GM19351 (cell line): ENCODE measurements at regions not wholly inside any gene's neighbourhood (a gene's known extent, or its start where the extent isn't known, plus 50 kb on each side); places are given as distances from the start of the nearest gene placed in this dataset.

ENCODE experiments used
- ATAC-seq: cut with Tn5 transposase; IDR thresholded peaks from one replicate; pipeline ENCODE4 v1.9.1; 2021; ENCODE audit warnings: mild to moderate bottlenecking, moderate library complexity; ENCODE audit not compliant: unreplicated experiment

DNA sequence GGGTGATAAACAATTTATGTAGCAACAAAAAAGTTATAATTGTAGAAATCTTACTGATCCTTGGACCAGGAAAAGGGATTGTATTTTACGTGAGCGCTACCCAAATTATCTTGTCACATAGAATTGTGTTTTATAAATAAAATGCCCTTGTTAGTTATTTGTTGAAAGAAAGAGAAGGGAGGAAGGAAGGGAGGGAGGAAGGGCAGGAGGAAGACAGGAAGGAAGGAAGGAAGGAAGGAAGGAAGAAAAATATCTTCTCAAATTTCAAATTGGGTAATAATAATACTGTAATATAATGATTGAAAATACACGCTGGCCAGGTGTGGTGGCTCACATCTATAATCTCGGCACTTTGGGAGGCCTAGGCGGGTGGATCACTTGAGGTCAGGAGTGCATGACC lies 206.2 kb upstream of the TLL1 start:
- no peak for ATAC-seq

DNA sequence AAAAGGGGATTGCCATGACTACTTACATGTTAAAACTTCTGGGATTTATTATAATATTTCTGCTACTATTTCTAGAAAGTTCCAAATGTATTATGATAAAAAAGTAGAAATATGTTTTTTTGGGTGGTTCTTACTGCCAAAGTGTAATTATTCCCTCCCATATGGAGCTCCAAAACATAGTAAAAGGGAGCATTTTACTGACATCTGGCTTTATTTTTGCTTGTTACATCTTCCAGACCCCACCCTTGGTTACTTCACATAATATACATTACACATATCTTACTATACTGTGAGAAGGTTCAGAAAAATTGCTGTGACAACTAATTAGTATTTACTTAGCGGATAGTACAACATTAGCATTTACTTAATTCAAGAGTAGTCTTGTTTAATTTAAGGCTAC lies 205.1 kb upstream of the TLL1 start:
- no peak for ATAC-seq

GRCh38 chr4:165668694-165669093 lies 204.3 kb upstream of the TLL1 start:
- ATAC-seq, result no peak

- no peak for ATAC-seq
These were observed 196.0 kb upstream of the TLL1 start for GRCh38 chr4:165677081-165677480.

GRCh38 chr4:165678236-165678935 lies 194.7 kb upstream of the TLL1 start:
- ATAC-seq, result no peak

DNA sequence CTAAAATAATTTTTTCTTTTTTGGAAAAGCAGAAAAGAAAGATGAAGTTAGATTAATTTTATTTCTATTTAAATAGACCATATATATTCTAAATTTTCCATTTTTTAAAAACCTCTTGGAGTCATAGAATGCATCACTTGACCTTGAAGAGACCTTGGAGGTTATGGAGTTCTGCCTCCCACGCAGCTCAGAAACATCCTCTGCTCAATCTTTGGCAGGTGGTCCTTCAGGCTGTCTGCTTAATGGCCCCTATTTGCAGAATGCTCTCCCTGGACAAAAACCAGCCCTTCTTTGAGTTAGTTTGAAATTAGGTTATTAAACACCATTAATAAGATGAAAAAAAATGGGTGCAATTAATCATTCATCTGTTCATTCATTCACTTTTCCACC lies 194.1 kb upstream of the TLL1 start:
- ATAC-seq, result no peak

DNA sequence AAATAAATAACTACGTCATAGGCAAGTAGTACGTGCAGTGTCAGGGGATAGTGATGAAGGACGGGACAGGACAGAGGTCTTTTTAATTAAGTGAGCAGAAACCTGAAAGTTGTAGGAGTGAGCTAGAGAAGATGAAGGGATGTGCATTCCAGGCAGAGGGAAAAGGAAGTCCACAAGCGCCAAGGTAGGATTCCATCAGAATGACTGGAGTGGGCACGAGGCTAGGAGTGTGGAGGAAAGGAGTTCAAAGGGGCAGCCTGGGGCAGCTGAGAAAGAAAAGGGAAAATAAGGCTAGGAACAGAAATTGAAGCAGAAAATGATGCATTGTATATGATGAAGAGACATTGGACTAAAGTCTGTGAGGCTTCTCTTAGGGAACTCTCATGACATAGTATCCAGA lies 192.2 kb upstream of the TLL1 start:
- no peak for ATAC-seq

GRCh38 chr4:165682611-165683010 lies 190.4 kb upstream of the TLL1 start:
- no peak for ATAC-seq

GRCh38 chr4:165684177-165684805 lies 188.7 kb upstream of the TLL1 start:
- ATAC-seq, result no peak

DNA sequence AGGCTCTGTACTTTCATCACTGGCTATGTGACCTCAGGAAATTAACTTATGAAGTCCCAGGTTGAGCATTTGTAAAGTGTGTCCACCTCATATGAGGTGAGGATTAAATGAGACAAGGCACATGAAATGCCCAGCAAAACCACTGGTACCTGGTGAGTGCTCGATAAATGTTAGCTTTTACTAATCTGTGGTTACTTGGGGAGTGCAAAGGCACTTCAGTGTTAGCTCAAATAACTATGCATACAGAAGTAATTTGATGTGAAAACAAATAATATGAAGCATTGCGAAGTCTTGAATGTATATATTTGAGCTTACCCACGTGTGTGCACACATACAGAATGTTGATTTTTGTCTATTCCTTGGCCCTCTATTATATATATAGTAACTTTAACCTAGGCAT lies 186.3 kb upstream of the TLL1 start:
- ATAC-seq, result no peak

DNA sequence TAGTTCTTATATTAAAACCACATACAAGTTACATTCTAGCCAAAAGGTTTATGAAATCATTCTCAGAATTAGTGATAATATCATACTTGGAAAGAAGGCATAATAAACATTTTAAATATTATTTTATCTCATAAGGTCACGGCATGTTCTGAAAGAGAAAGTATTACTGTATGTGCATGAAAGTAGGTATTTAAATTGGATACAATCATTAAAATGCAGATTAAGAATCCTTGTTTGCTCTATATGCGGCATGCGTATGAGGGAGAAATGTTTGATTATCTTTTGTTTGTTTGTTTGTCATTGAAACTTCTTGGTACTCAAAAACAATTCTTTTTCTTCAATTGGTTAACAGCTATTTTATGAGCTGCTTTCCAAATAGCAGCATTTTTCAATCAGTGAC lies 183.9 kb upstream of the TLL1 start:
- no peak for ATAC-seq

DNA sequence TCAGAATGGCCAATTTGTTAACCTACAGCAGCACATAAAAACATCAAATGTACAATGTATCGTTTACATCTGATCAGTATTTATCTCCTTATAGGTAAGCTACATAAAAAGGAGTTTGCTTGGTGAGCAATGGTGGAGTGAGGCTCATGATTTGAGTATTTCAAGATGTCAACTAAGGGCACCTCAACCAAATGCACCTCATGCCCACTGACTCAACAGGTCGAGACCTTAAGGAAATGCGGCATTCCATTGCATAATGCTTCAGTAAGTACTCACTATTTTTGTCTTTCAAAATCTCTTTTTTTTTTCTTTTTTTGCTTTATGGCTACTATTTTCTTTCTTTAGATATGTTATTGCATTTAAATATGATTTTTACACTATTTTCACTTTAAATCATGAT lies 181.0 kb upstream of the TLL1 start:
- ATAC-seq, result no peak

- no peak for ATAC-seq
These were observed 174.8 kb upstream of the TLL1 start for GRCh38 chr4:165698272-165698671.

DNA sequence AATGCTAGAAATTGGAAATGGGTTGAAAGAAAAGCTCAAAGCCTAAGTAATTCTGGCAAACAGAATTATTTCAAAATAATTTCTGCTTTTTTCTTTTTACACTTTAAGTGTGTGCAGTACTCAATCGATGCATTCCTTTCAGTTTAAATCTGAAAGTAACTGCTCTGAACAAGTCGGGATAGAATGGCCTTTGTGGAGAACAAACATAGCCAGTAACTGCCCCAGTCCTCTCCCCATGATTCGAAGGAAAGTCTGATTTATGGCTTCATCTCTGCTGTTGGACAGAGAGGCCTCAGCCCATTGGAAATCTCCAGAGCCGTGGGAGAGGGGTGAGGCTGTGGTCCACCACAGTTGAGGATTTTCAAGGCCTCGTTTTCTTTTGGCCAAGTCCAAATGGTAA lies 174.0 kb upstream of the TLL1 start:
- ATAC-seq, result no peak

GRCh38 chr4:165700855-165701254 lies 172.2 kb upstream of the TLL1 start:
- ATAC-seq, result peak; percentile 57

DNA sequence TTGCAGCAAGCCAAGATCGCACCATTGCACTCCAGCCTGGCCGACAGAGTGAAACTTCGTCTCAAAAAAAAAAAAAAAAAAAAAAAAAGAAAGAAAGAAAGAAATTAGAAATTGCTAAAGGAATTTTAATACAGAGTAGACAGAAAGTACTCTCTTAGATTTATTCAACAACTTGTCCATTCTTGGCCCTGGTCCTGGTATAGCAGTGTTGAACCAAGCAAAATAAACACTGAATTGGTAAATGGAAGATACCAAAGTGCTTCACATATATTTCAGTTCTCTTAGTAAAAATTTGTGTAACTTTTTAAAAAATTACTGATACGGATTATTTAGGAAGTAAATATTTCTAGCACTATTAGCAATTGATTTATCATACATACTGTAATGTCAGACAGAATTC lies 165.9 kb upstream of the TLL1 start:
- no peak for ATAC-seq

DNA sequence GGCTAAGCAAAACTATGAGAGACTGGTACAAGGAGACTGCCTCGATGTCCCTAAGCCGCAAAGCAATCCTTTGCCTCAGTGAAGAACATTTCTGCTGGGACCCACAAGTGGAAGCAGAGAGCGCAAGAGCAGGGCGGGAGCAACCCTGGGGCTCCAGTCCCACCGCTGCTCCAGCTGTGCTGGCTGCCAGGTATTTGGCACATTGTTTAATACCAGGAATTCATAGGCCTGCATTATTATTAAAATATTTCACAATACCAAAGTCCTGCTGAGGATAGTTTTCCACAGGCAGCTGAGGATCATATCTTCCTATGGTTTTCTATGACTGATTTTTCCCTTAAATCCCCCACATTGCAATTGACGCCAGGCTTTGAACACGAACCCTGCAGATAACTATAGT lies 163.5 kb upstream of the TLL1 start:
- ATAC-seq, result no peak

DNA sequence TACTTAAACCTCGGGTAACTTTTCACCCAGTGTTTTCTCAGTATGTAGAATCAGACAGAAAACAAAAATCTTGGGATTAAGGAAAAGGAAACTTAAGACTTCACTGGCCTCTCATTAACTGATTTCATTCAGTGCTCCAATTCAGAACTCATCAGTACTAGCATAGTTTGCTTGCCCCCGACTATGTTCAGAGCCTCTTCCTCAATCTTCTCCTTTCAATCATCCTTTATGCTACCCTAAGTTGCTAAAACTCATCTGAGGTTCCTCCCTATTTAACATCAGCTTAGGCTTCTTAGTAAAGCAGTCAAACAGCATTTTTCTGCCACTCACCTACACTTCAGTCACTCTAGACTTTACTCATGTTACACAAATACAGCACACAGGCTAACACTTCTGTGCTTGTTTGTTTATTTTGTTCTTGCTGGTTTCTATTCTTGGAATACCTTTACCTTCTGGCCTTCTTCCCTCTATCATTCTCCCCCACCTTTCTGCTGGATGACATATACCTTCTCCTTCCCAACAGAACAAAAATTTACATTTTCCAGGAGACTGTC lies 163.0 kb upstream of the TLL1 start:
- no peak for ATAC-seq

DNA sequence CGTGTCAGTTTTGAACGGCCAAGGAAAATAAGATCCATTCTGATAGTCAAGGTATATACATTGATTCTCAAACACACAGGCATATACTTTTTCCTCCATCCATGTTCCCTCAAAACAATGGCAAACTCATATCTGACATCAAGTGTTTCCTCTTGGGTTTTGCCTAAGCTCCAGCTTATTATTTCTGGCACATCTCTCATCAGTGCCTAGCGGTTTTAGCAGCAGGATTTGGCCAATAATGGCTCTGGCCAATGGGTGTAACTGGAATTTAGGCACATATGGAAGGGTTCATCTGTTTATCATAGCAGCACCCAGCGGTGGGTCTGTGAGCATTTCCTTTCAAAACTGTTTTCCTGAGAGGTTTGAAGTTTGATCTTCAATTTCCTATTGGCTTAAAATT lies 161.6 kb upstream of the TLL1 start:
- ATAC-seq, result no peak

DNA sequence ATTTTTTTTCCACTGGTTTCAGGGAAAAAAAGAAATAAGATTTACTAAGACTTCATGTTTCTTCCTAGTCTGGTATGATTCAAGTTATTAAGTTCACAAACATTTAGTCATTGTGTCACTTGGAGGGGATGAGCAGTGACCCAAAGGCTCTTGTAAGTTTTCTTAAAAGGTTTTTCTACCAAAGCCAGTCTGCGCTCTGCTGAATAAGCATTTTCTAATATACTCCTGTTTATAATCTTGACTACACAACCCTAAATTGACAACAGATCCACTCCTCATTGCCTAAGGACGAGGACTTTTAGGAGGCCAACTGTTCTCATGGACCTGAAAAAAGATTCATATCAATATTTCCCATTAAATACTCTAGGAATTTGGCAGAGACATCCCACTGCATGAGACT lies 161.1 kb upstream of the TLL1 start:
- ATAC-seq, result no peak

DNA sequence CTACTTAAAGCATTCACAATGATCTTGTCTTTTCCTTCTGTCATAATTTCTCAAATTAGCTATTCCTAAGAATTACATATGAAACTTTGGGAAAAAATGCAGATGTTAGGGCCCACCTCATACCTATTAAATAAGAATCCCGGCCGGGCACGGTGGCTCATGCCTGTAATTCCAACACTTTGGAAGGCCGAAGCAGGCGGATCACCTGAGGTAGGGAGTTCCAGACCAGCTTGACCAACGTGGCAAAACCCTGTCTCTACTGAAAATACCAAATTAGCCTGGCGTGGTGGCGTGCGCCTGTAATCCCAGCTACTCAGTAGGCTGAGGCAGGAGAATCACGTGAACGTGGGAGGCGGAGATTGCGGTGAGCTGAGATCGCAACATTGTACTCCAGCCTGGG lies 158.4 kb upstream of the TLL1 start:
- no peak for ATAC-seq

DNA sequence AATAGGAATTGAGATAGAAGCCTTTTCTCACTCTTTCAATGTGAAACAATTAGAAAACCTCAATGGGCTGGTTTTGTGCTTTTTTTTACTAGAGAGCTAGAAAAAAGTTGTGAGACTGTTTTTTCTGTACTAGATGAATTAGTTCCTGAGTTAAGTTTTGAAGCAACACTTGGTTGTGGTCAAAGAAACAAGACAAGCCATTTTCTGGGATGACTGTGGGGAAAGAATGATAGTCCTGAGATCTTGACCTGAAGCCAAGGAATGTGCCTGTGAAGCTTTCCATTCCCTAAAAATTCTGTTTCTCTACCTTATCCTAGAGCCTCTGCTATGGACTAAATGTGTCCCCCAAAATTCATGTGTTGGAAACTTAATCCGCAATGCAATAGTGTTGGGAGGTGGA lies 157.8 kb upstream of the TLL1 start:
- ATAC-seq, result no peak

GRCh38 chr4:165715989-165716388 lies 157.0 kb upstream of the TLL1 start:
- no peak for ATAC-seq
